GM19467 (cell line): ENCODE measurements at regions not wholly inside any gene's neighbourhood (a gene's known extent, or its start where the extent isn't known, plus 50 kb on each side); places are given as distances from the start of the nearest gene placed in this dataset.
A peak's percentile ranks its signal among the peaks of the same experiment; 100 is the strongest.

Experiments used
- ATAC-seq: cut with Tn5 transposase; IDR thresholded peaks from one replicate; pipeline ENCODE4 v1.9.1; 2021; ENCODE audit warnings: mild to moderate bottlenecking, moderate library complexity; ENCODE audit not compliant: unreplicated experiment

- ATAC-seq, result no peak
Measured at GRCh38 chr12:25009496-25010092, 60.7 kb upstream of the BCAT1 start.

GRCh38 chr12:25005376-25005775 is 56.5 kb upstream of the BCAT1 start:
- peak; percentile 54 for ATAC-seq

GRCh38 chr12:25004447-25004846 is 55.5 kb upstream of the BCAT1 start:
- ATAC-seq, result no peak

- no peak for ATAC-seq
Measured at GRCh38 chr12:25001311-25001710, 52.4 kb upstream of the BCAT1 start.
